HCT116 (cell line): ENCODE measurements at regions not wholly inside any gene's neighbourhood (a gene's known extent, or its start where the extent isn't known, plus 50 kb on each side); places are given as distances from the start of the nearest gene placed in this dataset.

ENCODE experiments used
- CBX3 ChIP-seq: IDR thresholded peaks from 2 replicates; pipeline ENCODE4 v1.6.1; 2012; ENCODE audit warnings: low read depth
- EZH2 ChIP-seq: fragments of 200-600 bp; sonication (generic); IDR thresholded peaks from 2 replicates; pipeline ENCODE4 v1.6.1; 2017; ENCODE audit warnings: antibody characterized with exemption, mixed run types
- FOSL1 ChIP-seq: IDR thresholded peaks from 2 replicates; pipeline ENCODE4 v1.6.1; 2012; ENCODE audit warnings: low read depth
- JUND ChIP-seq: IDR thresholded peaks from 2 replicates; pipeline ENCODE4 v1.6.1; 2012
- POLR2A ChIP-seq: IDR thresholded peaks from 2 replicates; pipeline ENCODE4 v1.7.0; 2011; ENCODE audit warnings: borderline replicate concordance; ENCODE audit not compliant: insufficient read depth, insufficient read length; ENCODE audit errors: extremely low read depth
- RAD21 ChIP-seq: IDR thresholded peaks from 2 replicates; pipeline ENCODE4 v1.6.1; 2012; ENCODE audit warnings: low read depth, mild to moderate bottlenecking
- TCF7L2 ChIP-seq: IDR thresholded peaks from 2 replicates; pipeline ENCODE4 v1.7.0; 2011; ENCODE audit warnings: borderline replicate concordance, inconsistent platforms; ENCODE audit not compliant: insufficient read depth, insufficient read length; ENCODE audit errors: extremely low read depth
- ZFX ChIP-seq: fragments of 450-650 bp; IDR thresholded peaks from 2 replicates; pipeline ENCODE4 v1.6.1; 2017
- ZNF274 ChIP-seq: fragments of 200-500 bp; sonication (Bioruptor generic); IDR thresholded peaks from 2 replicates; pipeline ENCODE4 v1.6.1; 2014; ENCODE audit warnings: mild to moderate bottlenecking, low read depth, low read length, inconsistent platforms
- TF ChIP-seq, protein P1 (sequence below), 3 experiments: fragments of 200-600 bp in 1 of 3; sonication (generic) in 1 of 3; IDR thresholded peaks in 2 of 3; conservative IDR thresholded peaks in 1 of 3; 2 replicates each; pipeline ENCODE4 v1.5.1; 2012 to 2017; ENCODE audit warnings: low read depth in 2 of 3, low read length in 2 of 3, antibody characterized with exemption in 1 of 3, borderline replicate concordance in 1 of 3, control low read depth in 1 of 3, mild to moderate bottlenecking in 1 of 3, mixed read lengths in 1 of 3, mixed run types in 1 of 3, moderate library complexity in 1 of 3; ENCODE audit not compliant: insufficient read depth in 1 of 3
- TF ChIP-seq, protein P2 (sequence below): IDR thresholded peaks from 2 replicates; pipeline ENCODE4 v1.6.1; 2012; ENCODE audit warnings: low read depth
- TF ChIP-seq, protein P3 (sequence below): IDR thresholded peaks from 2 replicates; pipeline ENCODE4 v1.6.1; 2012
- TF ChIP-seq, protein P4 (sequence below): IDR thresholded peaks from 2 replicates; pipeline ENCODE4 v1.6.1; 2012

DNA sequence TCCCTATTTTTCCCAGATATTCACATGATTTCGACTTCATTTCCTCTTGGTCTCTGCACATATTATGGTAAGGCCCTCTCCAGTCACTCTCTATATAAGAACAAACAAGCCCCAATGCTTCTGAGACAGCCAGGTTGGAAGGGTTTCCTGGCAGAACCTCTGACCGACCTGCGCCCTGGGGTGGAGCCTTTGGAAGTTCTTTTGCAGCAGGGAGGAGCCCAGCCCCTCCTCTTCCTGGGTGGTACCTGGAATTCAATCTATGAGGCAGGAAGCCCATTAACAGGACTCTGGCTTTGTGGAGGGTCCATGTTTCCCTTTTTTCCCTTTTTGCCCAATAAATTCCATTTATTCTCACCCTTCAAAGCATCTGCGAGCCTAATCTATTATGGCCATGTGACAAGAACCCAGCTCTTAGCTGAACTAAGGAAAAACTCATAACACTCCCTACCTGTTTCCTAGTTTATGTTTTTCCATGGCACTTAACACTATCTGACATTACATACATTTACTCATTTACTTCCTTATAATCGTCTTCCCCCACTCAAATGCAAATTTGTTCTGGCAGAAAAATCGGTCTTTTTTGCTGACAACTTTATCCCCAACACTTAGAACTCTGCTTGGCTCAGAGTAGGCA is 92.5 kb upstream of the FRMD4A start:
- TF ChIP-seq POLR2A (no peak), FOSL1 (no peak), ZFX (no peak), ZNF274 (no peak), JUND (no peak), CBX3 (no peak), TCF7L2 (no peak), RAD21 (no peak), EZH2 (no peak)
- TF ChIP-seq, protein P1, sequence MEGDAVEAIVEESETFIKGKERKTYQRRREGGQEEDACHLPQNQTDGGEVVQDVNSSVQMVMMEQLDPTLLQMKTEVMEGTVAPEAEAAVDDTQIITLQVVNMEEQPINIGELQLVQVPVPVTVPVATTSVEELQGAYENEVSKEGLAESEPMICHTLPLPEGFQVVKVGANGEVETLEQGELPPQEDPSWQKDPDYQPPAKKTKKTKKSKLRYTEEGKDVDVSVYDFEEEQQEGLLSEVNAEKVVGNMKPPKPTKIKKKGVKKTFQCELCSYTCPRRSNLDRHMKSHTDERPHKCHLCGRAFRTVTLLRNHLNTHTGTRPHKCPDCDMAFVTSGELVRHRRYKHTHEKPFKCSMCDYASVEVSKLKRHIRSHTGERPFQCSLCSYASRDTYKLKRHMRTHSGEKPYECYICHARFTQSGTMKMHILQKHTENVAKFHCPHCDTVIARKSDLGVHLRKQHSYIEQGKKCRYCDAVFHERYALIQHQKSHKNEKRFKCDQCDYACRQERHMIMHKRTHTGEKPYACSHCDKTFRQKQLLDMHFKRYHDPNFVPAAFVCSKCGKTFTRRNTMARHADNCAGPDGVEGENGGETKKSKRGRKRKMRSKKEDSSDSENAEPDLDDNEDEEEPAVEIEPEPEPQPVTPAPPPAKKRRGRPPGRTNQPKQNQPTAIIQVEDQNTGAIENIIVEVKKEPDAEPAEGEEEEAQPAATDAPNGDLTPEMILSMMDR (IDR thresholded peaks at IDR 0.05 in 2 of 3, conservative IDR thresholded peaks at IDR 0.05 in 1 of 3; ENCODE audit: borderline replicate concordance in 1 of 3, insufficient read depth in 1 of 3, low read depth in 2 of 3, low read length in 2 of 3) = no peak
- TF ChIP-seq, protein P2, sequence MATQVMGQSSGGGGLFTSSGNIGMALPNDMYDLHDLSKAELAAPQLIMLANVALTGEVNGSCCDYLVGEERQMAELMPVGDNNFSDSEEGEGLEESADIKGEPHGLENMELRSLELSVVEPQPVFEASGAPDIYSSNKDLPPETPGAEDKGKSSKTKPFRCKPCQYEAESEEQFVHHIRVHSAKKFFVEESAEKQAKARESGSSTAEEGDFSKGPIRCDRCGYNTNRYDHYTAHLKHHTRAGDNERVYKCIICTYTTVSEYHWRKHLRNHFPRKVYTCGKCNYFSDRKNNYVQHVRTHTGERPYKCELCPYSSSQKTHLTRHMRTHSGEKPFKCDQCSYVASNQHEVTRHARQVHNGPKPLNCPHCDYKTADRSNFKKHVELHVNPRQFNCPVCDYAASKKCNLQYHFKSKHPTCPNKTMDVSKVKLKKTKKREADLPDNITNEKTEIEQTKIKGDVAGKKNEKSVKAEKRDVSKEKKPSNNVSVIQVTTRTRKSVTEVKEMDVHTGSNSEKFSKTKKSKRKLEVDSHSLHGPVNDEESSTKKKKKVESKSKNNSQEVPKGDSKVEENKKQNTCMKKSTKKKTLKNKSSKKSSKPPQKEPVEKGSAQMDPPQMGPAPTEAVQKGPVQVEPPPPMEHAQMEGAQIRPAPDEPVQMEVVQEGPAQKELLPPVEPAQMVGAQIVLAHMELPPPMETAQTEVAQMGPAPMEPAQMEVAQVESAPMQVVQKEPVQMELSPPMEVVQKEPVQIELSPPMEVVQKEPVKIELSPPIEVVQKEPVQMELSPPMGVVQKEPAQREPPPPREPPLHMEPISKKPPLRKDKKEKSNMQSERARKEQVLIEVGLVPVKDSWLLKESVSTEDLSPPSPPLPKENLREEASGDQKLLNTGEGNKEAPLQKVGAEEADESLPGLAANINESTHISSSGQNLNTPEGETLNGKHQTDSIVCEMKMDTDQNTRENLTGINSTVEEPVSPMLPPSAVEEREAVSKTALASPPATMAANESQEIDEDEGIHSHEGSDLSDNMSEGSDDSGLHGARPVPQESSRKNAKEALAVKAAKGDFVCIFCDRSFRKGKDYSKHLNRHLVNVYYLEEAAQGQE = no peak
- TF ChIP-seq, protein P3, sequence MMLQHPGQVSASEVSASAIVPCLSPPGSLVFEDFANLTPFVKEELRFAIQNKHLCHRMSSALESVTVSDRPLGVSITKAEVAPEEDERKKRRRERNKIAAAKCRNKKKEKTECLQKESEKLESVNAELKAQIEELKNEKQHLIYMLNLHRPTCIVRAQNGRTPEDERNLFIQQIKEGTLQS = no peak
- TF ChIP-seq, protein P4, sequence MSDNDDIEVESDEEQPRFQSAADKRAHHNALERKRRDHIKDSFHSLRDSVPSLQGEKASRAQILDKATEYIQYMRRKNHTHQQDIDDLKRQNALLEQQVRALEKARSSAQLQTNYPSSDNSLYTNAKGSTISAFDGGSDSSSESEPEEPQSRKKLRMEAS = no peak
